HepG2 (cell line): ENCODE measurements at regions not wholly inside any gene's neighbourhood (a gene's known extent, or its start where the extent isn't known, plus 50 kb on each side); places are given as distances from the start of the nearest gene placed in this dataset.

ENCODE experiments used
- ATAC-seq: fragments of 200-7000 bp; cut with Tn5 transposase; 3 replicates; pipeline ENCODE4 v1.9.1; 2020; ENCODE audit warnings: mild to moderate bottlenecking, moderate library complexity
- BruUV-seq: library from RNA; stranded (reverse); fragments of 400-500 nt; replicated peaks from 2 replicates; lab custom pipeline; 2021; lab: Mats Ljungman, UMichigan
- CTCF ChIA-PET: fragments of 300-600 bp; formaldehyde crosslinking; extraction: SDS; loops from one replicate; lab custom pipeline; 2021; ENCODE audit warnings: low total read pairs, inconsistent platforms, low intra/inter-chr PET ratio; lab: Yijun Ruan, JAX
- POLR2A ChIA-PET: fragments of 350-600 bp; sonication (Branson Sonifier 250); formaldehyde crosslinking; loops from one replicate; lab custom pipeline; 2020; ENCODE audit warnings: antibody characterized with exemption, inconsistent platforms; lab: Yijun Ruan, JAX
- DNase-seq: peaks from one replicate; pipeline ENCODE4 v3.0.0-alpha.2; 2015; ENCODE audit warnings: low spot score
- FAIRE-seq: peaks from 3 replicates; lab custom pipeline; 2011; peaks lifted over from hg19 to GRCh38; lab: Jason Lieb, UNC
- H2AFZ ChIP-seq: one replicate; pipeline ENCODE4 v1.6.1; 2011; ENCODE audit warnings: low read length, inconsistent platforms
- H3K27ac ChIP-seq: fragments of 300-600 bp; 3 replicates; pipeline ENCODE4 v1.8.0; 2011; ENCODE audit warnings: mixed run types, mild to moderate bottlenecking, mixed read lengths, low read length, inconsistent platforms; ENCODE audit not compliant: insufficient read depth; ENCODE audit errors: extremely low read length
- H3K27me3 ChIP-seq, 2 experiments: fragments of 200-600 bp in 1 of 2; 2 replicates in 1 of 2; 3 replicates in 1 of 2; pipeline versions ENCODE4 v1.6.0 to v1.8.0; 2011; ENCODE audit warnings: low read length in 2 of 2, mild to moderate bottlenecking in 2 of 2, moderate library complexity in 2 of 2, inconsistent platforms in 1 of 2; ENCODE audit not compliant: insufficient read depth in 2 of 2, control insufficient read depth in 1 of 2
- H3K36me3 ChIP-seq, 2 experiments: fragments of 200-600 bp in 1 of 2; replicated peaks in 1 of 2; 2 replicates in 1 of 2; 3 replicates in 1 of 2; pipeline versions ENCODE4 v1.5.1 to v1.8.0; 2011; ENCODE audit warnings: low read length in 2 of 2, inconsistent platforms in 1 of 2; ENCODE audit not compliant: insufficient read depth in 2 of 2, control insufficient read depth in 1 of 2
- H3K4me1 ChIP-seq: 2 replicates; pipeline ENCODE4 v1.5.1; 2012; ENCODE audit warnings: low read length, inconsistent platforms; ENCODE audit not compliant: insufficient read depth
- H3K4me2 ChIP-seq: 2 replicates; pipeline ENCODE4 v1.6.0; 2011; ENCODE audit warnings: low read depth, low read length, inconsistent platforms
- H3K4me3 ChIP-seq, 3 experiments: fragments of 200-600 bp in 1 of 3; sonication (generic), shearing (Covaris generic) in 1 of 3; replicated peaks in 1 of 3; 2 replicates each; pipeline ENCODE4 v1.5.1; 2011 to 2016; ENCODE audit warnings: low read length in 3 of 3, inconsistent platforms in 2 of 3, low read depth in 2 of 3, mild to moderate bottlenecking in 2 of 3, control low read depth in 1 of 3, mixed read lengths in 1 of 3; ENCODE audit not compliant: insufficient read depth in 1 of 3
- H3K79me2 ChIP-seq: one replicate; pipeline ENCODE4 v1.6.1; 2011; ENCODE audit warnings: low read length, inconsistent platforms; ENCODE audit not compliant: insufficient read depth
- H3K9ac ChIP-seq: 2 replicates; pipeline ENCODE4 v1.6.0; 2011; ENCODE audit warnings: mild to moderate bottlenecking, low read depth, low read length, inconsistent platforms; ENCODE audit not compliant: insufficient read depth
- H3K9me3 ChIP-seq: 2 replicates; pipeline ENCODE4 v1.5.1; 2012; ENCODE audit warnings: mild to moderate bottlenecking, low read length
- H4K20me1 ChIP-seq: 2 replicates; pipeline ENCODE4 v1.6.0; 2011; ENCODE audit warnings: inconsistent platforms, mild to moderate bottlenecking, low read length, moderate library complexity; ENCODE audit not compliant: insufficient read depth
- ARNTL ChIP-seq: sonication (generic); formaldehyde crosslinking; IDR thresholded peaks from 2 replicates; pipeline ENCODE4 v1.4.0; 2020; ENCODE audit warnings: mild to moderate bottlenecking, missing genetic modification reagents
- CCDC6 ChIP-seq: sonication (generic); formaldehyde crosslinking; IDR thresholded peaks from 2 replicates; pipeline ENCODE4 v1.8.1; 2022; ENCODE audit warnings: mild to moderate bottlenecking, missing genetic modification reagents, moderate library complexity
- JDP2 ChIP-seq: sonication (generic); formaldehyde crosslinking; IDR thresholded peaks from 2 replicates; pipeline ENCODE4 v1.8.1; 2022; ENCODE audit warnings: missing genetic modification reagents, borderline replicate concordance
- NFATC3 ChIP-seq: sonication (generic); formaldehyde crosslinking; IDR thresholded peaks from 2 replicates; pipeline ENCODE4 v1.5.1; 2020; ENCODE audit warnings: mild to moderate bottlenecking, missing genetic modification reagents
- NRL ChIP-seq: sonication (generic); formaldehyde crosslinking; IDR thresholded peaks from 2 replicates; pipeline ENCODE4 v1.5.0; 2020; ENCODE audit warnings: missing genetic modification reagents, mild to moderate bottlenecking, moderate library complexity, borderline replicate concordance
- SKI ChIP-seq: fragments of 450-650 bp; IDR thresholded peaks from one replicate; pipeline ENCODE4 v1.6.1; 2018; ENCODE audit warnings: mild to moderate bottlenecking; ENCODE audit not compliant: partially characterized antibody
- ZBTB20 ChIP-seq: sonication (generic); formaldehyde crosslinking; IDR thresholded peaks from 2 replicates; pipeline ENCODE4 v1.8.1; 2023; ENCODE audit warnings: missing genetic modification reagents, low read depth, mild to moderate bottlenecking, borderline replicate concordance
- ZBTB38 ChIP-seq: sonication (generic); formaldehyde crosslinking; IDR thresholded peaks from 2 replicates; pipeline ENCODE4 v1.5.1; 2020; ENCODE audit warnings: mild to moderate bottlenecking, missing genetic modification reagents
- ZBTB42 ChIP-seq: sonication (generic); formaldehyde crosslinking; IDR thresholded peaks from 2 replicates; pipeline ENCODE4 v1.5.0; 2020; ENCODE audit warnings: mild to moderate bottlenecking, missing genetic modification reagents
- ZNF207 ChIP-seq: fragments of 450-650 bp; IDR thresholded peaks from 2 replicates; pipeline ENCODE4 v1.6.1; 2016; ENCODE audit warnings: antibody characterized with exemption, borderline replicate concordance
- ZNF337 ChIP-seq: sonication (generic); formaldehyde crosslinking; IDR thresholded peaks from 2 replicates; pipeline ENCODE4 v1.5.1; 2020; ENCODE audit warnings: missing genetic modification reagents, low read depth, mild to moderate bottlenecking, borderline replicate concordance
- ZNF496 ChIP-seq: sonication (generic); formaldehyde crosslinking; IDR thresholded peaks from 2 replicates; pipeline ENCODE4 v1.8.1; 2023; ENCODE audit warnings: mild to moderate bottlenecking, moderate library complexity, missing genetic modification reagents; ENCODE audit not compliant: insufficient replicate concordance
- ZNF577 ChIP-seq: sonication (generic); formaldehyde crosslinking; IDR thresholded peaks from 2 replicates; pipeline ENCODE4 v1.4.0; 2020; ENCODE audit warnings: mild to moderate bottlenecking, low read depth, missing genetic modification reagents, borderline replicate concordance
- ZNF879 ChIP-seq: sonication (generic); formaldehyde crosslinking; IDR thresholded peaks from 2 replicates; pipeline ENCODE4 v1.8.1; 2023; ENCODE audit warnings: missing genetic modification reagents
- WGBS: methylation state at CpG from one replicate; pipeline ENCODE4 v1.1.6; 2017; ENCODE audit warnings: low lambda C conversion rate; 5-methylcytosine and 5-hydroxymethylcytosine counted together
- in situ Hi-C: cut with HindIII; loops from 2 replicates; pipeline ENCODE4 v1.10.0; 2017; ENCODE audit warnings: low pct_unique_long_range_greater_than_20kb; ENCODE audit not compliant: extremely low pct_ligation_motif_present
- intact Hi-C: fragments of 100-400 bp; cut with micrococcal nuclease; formaldehyde crosslinking; loops from one replicate; pipeline ENCODE4 v1.10.0; 2022; ENCODE audit not compliant: unreplicated experiment
- TF ChIP-seq, protein P1 (sequence below): sonication (generic); formaldehyde crosslinking; IDR thresholded peaks from 2 replicates; pipeline ENCODE4 v1.4.0; 2020; ENCODE audit warnings: low read depth, mild to moderate bottlenecking, missing genetic modification reagents
- TF ChIP-seq, protein P2 (sequence below): sonication (generic); formaldehyde crosslinking; IDR thresholded peaks from 2 replicates; pipeline ENCODE4 v1.4.0; 2020; ENCODE audit warnings: low read depth, missing genetic modification reagents

DNA sequence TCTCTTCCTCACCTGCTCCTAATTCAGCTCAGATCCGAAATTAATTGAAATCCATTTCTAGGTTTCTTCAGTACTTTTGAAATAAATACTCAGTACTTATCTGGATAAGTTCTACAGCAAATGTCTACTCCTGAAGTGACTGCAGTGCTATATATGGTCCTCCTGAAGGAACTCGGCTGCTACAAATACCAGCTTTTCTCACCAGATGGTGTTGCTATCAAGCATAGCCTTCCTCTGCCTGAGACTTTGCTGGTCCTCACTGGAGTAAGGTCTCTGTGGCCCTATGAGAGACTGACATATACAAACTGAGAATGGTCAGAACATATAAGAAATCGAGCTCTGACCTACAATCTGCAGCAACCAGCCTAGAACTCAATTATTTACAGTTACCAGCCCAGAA is 161.6 kb downstream of the NDFIP2 start:
- no peak for ATAC-seq

DNA sequence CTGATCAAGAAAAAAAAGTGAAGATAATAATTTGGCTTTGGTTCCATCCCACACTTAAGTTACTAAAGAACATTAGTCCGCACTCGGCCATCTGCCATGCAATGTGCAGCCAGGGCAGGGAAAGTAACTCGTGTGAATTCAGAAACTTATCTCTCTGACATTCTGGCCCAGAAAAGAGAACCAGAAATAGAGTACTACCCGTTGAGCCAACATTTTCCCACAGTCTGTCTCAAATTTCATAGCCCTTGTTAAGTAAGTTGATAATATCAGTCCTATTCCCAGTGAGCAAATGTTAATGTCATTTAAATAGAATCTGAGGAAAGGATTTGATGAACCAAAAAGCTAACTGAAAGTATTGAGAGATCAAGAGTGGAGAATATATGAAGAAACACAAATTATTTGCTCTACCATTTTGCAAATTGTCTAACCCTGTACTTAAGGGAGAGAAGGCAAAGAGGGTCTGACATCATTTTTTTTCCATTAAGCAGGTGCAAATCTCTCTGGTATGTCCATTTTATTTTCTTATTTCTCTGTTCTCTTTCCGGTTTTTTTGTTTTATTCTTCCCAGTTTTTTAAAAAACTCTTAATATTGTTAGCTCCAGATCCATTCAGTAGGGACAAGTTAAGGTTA is 156.3 kb downstream of the NDFIP2 start:
- Histone ChIP-seq H3K36me3 (no peaks in the 10 kb centered on the region), H4K20me1 (no peaks in the 10 kb centered on the region), H3K4me2 (no peak overlapping the region), H3K4me1 (peaks cover 13% of the 10 kb centered on the region), H2AFZ (no peak overlapping the region), H3K9me3 (no peaks in the 10 kb centered on the region), H3K27ac (no peak overlapping the region), H3K27me3 (no peaks in the 10 kb centered on the region), H3K9ac (no peak overlapping the region), H3K4me3 (no peak overlapping the region), H3K79me2 (no peaks in the 10 kb centered on the region)
- no TSS peak for BruUV-seq
- in situ Hi-C loops (no loop called here), intact Hi-C loops (no loop called here)
- no peak for FAIRE-seq
- TF ChIP-seq JDP2, result no peak
- TF ChIP-seq ARNTL, result no peak
- no peak for TF ChIP-seq ZNF496
- TF ChIP-seq ZNF337 (CRISPR knock-in tag), result no peak
- no peak for TF ChIP-seq NRL (CRISPR knock-in tag)
- no peak for TF ChIP-seq ZBTB42 (CRISPR knock-in tag)
- TF ChIP-seq SKI, result no peak
- TF ChIP-seq ZNF577 (CRISPR knock-in tag), result no peak
- TF ChIP-seq ZBTB38 (CRISPR knock-in tag), result no peak
- TF ChIP-seq, protein P1, sequence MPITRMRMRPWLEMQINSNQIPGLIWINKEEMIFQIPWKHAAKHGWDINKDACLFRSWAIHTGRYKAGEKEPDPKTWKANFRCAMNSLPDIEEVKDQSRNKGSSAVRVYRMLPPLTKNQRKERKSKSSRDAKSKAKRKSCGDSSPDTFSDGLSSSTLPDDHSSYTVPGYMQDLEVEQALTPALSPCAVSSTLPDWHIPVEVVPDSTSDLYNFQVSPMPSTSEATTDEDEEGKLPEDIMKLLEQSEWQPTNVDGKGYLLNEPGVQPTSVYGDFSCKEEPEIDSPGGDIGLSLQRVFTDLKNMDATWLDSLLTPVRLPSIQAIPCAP (CRISPR knock-in tag), result no peak
- no peak for TF ChIP-seq CCDC6 (CRISPR knock-in tag)
- TF ChIP-seq, protein P2, sequence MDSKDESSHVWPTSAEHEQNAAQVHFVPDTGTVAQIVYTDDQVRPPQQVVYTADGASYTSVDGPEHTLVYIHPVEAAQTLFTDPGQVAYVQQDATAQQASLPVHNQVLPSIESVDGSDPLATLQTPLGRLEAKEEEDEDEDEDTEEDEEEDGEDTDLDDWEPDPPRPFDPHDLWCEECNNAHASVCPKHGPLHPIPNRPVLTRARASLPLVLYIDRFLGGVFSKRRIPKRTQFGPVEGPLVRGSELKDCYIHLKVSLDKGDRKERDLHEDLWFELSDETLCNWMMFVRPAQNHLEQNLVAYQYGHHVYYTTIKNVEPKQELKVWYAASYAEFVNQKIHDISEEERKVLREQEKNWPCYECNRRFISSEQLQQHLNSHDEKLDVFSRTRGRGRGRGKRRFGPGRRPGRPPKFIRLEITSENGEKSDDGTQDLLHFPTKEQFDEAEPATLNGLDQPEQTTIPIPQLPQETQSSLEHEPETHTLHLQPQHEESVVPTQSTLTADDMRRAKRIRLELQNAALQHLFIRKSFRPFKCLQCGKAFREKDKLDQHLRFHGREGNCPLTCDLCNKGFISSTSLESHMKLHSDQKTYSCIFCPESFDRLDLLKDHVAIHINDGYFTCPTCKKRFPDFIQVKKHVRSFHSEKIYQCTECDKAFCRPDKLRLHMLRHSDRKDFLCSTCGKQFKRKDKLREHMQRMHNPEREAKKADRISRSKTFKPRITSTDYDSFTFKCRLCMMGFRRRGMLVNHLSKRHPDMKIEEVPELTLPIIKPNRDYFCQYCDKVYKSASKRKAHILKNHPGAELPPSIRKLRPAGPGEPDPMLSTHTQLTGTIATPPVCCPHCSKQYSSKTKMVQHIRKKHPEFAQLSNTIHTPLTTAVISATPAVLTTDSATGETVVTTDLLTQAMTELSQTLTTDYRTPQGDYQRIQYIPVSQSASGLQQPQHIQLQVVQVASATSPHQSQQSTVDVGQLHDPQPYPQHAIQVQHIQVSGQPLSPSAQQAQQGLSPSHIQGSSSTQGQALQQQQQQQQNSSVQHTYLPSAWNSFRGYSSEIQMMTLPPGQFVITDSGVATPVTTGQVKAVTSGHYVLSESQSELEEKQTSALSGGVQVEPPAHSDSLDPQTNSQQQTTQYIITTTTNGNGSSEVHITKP (CRISPR knock-in tag), result no peak
- TF ChIP-seq ZBTB20 (CRISPR knock-in tag), result no peak
- TF ChIP-seq ZNF879, result no peak
- WGBS, result 36% methylated on average over 5 of the region's 5 CpGs
- CTCF ChIA-PET, result no interaction called here
- POLR2A ChIA-PET, result no interaction called here
- ATAC-seq, result no peak
- no peak for DNase-seq

More for the DNA sequence above, 161.6 kb downstream of the NDFIP2 start:
- Histone ChIP-seq H3K4me1 (peaks cover 14% of the 10 kb centered on the region), H2AFZ (no peak overlapping the region), H3K4me2 (no peak overlapping the region), H3K9ac (no peak overlapping the region), H4K20me1 (no peaks in the 10 kb centered on the region), H3K79me2 (no peaks in the 10 kb centered on the region), H3K27me3 (no peaks in the 10 kb centered on the region), H3K27ac (no peak overlapping the region), H3K36me3 (no peaks in the 10 kb centered on the region), H3K4me3 (no peak overlapping the region), H3K9me3 (no peaks in the 10 kb centered on the region)
- DNase-seq, result no peak
- FAIRE-seq, result no peak
- no TSS peak for BruUV-seq
- TF ChIP-seq ZNF207 (no peak), NFATC3 (CRISPR knock-in tag) (no peak)
- WGBS, result 31% methylated on average over 3 of the region's 3 CpGs
- intact Hi-C loops, result no loop called here
- POLR2A ChIA-PET, result no interaction called here
- in situ Hi-C loops, result no loop called here
- CTCF ChIA-PET, result no interaction called here
